SK-N-DZ (cell line): ENCODE measurements at regions not wholly inside any gene's neighbourhood (a gene's known extent, or its start where the extent isn't known, plus 50 kb on each side); places are given as distances from the start of the nearest gene placed in this dataset.
"Not testable (repeated sequence)": the region's sequence is repeated elsewhere in the genome, so short reads cannot be mapped to it uniquely, and the experiment has no call there.

Experiments
- DNase-seq: peaks from one replicate; pipeline ENCODE4 v3.0.0-alpha.2; 2015; ENCODE audit warnings: low spot score

DNA sequence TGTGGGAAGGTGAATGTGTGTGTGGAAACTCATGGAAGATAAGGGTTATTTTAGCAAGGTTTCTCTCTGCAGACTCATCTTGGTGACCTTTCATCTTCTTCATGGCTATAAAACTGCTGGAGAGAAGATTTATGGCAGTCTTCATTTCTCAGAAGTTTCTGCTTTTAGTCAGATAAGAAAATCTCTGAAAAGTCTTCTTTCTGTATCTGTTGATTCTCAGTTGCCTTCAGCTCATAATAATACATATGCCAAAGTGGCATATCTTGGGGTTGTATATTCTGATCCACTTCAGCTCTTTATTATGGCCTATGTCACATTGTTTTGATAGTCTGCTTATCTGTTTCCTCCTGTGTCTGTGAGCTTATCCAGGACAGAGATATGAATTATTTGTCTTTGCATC lies 143.3 kb upstream of the TMTC4 start:
- peak; percentile 25 for DNase-seq

GRCh38 chr13:100815476-100816046 lies 141.0 kb upstream of the TMTC4 start:
- no peak for DNase-seq

- no peak for DNase-seq
Observed at GRCh38 chr13:100812982-100813584, 138.5 kb upstream of the TMTC4 start.

GRCh38 chr13:100811928-100812327 lies 137.3 kb upstream of the TMTC4 start:
- DNase-seq = no peak

- no peak for DNase-seq
Observed at GRCh38 chr13:100811024-100811865, 136.7 kb upstream of the TMTC4 start.

- DNase-seq = no peak
Observed at GRCh38 chr13:100810481-100810880, 135.9 kb upstream of the TMTC4 start.

DNA sequence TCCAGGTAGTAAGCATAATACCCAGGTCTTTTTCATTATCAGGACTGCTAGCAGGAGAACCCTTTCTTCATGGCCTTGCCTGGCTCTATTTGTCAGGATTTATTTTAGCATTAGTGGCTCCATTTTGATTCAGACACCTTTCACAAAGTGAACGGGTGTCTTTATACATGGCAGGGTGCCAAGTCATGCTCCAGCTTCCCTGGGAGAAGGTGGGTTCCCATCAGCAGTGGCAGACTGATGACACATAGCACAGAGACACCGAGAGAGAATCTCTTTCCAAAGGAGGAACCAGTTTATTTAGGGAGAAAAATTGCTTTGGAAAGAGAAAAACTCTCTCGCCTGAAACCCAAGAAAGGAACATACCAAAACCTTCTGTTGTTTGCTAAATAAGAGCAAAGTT lies 135.3 kb upstream of the TMTC4 start:
- no peak for DNase-seq

DNA sequence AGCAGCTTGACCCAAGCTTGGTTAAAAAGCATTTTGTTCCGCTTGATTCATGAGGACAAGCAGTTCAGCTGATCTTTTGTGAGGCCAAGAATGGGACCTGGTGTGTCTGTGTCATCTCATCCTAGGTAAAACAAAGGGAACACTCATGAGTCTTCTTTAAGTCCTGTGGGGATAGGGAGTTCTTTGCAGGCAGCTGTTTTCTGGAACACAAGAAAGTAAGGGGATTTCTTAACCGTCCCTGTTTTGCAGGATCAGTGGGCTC lies 134.5 kb upstream of the TMTC4 start:
- no peak for DNase-seq

GRCh38 chr13:100808330-100809128 lies 133.9 kb upstream of the TMTC4 start:
- no peak for DNase-seq

GRCh38 chr13:100803091-100803490 lies 128.5 kb upstream of the TMTC4 start:
- DNase-seq = no peak

- no peak for DNase-seq
Observed at GRCh38 chr13:100800283-100800875, 125.8 kb upstream of the TMTC4 start.

DNA sequence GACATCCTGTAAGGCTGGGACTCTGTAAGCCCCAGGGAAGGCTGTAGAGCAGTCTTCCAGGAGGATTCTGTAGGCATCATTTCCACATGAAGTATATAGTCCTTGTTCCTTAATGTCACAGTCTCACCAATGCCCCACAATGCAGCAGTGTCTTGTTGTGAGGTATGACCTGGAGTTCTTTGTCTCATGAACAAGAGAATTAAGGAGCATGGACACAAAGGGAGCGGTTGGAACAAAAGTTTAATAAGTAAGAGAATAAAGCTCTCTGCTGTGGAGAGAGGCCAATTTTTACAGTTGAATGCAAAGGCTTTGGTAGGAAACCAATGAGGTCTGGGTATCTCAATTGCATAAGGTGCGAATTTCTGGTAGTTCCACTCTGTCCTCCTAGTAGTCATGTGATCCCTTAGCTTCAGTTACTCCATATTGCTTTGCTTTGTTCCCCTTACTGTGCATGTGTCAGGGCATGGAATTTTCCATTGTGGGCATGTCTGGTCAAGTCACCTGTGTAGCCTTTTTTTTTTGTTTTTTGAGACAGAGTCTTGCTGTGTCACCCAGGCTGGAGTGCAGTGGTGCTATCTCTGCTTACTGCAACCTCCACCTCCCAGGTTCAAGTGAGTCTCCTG lies 124.3 kb upstream of the TMTC4 start:
- no peak for DNase-seq

DNA sequence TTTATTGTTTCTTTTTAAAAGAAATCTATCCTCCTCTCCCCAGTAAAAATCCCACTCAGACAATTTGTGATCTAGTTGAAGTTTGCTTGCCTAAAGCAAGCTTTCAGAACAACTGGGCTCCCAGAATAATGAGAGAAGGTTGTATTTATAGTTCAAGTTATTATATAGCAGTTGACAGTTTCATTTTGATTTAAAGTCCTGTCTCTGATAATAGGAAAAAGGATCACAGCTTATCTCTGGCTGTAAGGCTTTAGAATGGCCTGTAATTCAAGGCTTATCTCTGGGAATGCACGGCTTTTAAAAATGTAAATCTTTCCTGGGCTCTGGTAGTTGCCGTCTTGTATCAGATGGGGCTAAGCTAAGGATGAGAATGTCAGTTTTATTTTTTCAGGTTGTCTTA lies 123.3 kb upstream of the TMTC4 start:
- peak; percentile 13 for DNase-seq

- DNase-seq = no peak
Observed at GRCh38 chr13:100796463-100796862, 121.9 kb upstream of the TMTC4 start.

DNA sequence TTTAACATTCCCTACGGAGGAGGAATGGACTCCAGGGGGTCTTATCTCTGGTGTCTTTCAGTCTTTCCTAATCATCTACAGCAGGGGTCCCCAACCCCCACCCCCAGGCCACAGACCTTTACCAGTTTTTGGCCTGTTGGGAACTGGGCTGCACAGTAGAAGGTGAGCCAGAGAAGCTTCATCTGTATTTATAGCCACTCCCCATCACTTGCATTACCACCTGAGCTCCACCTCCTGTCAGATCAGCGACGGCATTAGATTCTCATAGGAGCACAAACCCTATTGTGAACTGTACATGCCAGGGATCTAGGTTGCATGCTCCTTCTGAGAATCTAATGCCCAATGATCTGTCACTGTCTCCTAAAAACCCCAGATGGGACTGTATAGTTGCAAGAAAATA lies 120.0 kb upstream of the TMTC4 start:
- no peak for DNase-seq

GRCh38 chr13:100790405-100790804 lies 115.8 kb upstream of the TMTC4 start:
- no peak for DNase-seq

- no peak for DNase-seq
Observed at GRCh38 chr13:100789968-100790367, 115.4 kb upstream of the TMTC4 start.

DNA sequence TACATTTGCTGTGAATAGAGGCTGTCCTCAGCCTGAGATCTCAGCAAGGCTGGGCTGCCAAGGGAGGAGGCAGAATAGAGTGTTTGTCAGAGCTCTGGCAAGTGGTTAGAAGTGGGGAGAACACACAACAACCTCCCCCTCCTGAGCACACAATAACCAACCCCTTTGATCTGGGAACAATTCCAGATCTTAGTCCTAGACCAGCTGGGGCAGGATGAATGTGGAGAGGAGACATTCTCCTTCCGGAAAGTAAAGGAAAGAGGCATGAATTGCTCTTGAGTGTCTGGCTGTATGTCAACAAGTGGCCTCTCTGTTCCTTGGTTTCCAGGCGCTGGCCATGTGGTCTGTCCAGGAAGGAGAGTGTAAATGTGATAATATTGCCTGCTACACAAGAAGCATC lies 114.9 kb upstream of the TMTC4 start:
- DNase-seq = no peak

- DNase-seq = no peak
Observed at GRCh38 chr13:100789025-100789424, 114.4 kb upstream of the TMTC4 start.

- DNase-seq = no peak
Observed at GRCh38 chr13:100788540-100788939, 113.9 kb upstream of the TMTC4 start.

DNA sequence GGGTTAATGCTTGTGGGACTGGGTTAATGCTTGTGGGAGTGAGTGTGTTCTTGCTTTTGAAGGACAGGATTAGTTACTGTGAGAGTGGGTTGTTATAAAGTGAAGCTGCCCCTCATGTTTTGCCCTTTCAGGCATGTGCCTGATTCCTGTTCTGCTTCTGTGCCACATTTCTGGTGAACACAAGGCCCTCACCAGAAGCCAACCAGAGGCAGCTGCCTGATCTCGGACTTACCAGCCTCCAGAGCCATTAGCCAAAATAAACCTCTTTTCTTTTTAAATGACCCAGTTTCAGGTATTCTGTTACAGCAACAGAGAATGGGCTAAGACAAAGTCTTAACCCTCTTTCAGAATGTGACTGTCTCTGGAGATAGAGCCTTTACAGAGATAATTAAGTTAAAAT lies 113.3 kb upstream of the TMTC4 start:
- no peak for DNase-seq

GRCh38 chr13:100776686-100777085 lies 102.1 kb upstream of the TMTC4 start:
- not testable (repeated sequence) for DNase-seq
